Erythroblast (primary cell): ENCODE measurements at regions not wholly inside any gene's neighbourhood (a gene's known extent, or its start where the extent isn't known, plus 50 kb on each side); places are given as distances from the start of the nearest gene placed in this dataset.

Source experiments
- DNase-seq, 2 experiments: peaks; one replicate each; lab custom pipeline; 2025; lab: John Stamatoyannopoulos, UW
- GATA1 ChIP-seq: IDR thresholded peaks from 2 replicates; pipeline ENCODE4 v1.6.1; 2011; ENCODE audit warnings: low read depth, mild to moderate bottlenecking, control low read depth, low read length, moderate library complexity
- POLR2A ChIP-seq: IDR thresholded peaks from 2 replicates; pipeline ENCODE4 v1.6.1; 2011; ENCODE audit warnings: mild to moderate bottlenecking, low read length

- TF ChIP-seq GATA1, result no peak
- no peak for TF ChIP-seq POLR2A
- no peak for DNase-seq
These were observed 191.6 kb downstream of the MYLK4 start for GRCh38 chr6:2558861-2559801.

- no peak for DNase-seq
- TF ChIP-seq POLR2A (no peak), GATA1 (no peak)
These were observed 192.5 kb downstream of the MYLK4 start for GRCh38 chr6:2558098-2558680.

DNA sequence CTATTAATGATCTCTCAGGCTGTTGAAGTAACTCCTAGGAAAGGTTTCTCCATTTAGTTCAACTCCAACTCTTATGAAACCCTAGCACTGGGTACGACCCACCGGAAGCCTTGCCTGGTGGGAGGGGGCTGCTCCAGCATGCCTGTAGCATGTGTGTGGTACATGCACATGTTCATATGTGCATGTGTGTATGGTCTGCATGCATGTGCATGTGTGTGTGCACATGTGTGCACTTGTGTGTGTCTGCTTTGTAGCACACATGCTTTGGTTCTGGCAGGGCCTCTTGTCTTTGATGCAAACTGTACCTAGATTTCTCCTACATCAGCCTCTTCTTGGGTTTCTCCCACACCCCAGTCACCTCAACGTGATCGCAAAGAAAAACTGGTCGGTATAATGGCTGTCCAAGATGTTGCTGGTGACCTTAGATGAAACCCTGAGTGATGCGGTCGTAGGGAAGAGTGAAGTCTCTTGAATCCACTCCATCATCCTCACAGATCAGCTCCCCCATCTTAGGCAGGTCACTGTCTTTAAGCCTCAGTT is 193.5 kb downstream of the MYLK4 start:
- TF ChIP-seq GATA1 (no peak), POLR2A (no peak)
- no peak for DNase-seq

DNA sequence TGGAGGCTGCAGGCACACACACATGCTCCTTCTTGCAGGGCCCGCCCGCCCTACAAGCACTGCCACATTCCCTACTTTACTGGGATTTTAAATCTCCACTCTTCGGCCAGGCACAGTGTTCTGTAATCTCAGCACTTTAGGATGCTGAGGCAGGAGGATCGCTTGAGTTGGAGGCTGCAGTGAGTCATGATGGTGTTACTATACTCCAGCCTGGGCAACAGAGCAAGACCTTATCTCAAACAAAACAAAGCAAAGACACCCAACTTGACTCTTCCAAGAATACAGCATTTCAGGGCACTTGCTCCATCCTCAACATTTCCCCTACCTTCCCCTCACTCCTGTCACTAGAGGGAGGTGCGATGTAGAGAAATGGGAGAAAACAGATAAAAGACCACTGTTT is 194.0 kb downstream of the MYLK4 start:
- DNase-seq, result no peak
- TF ChIP-seq GATA1 (no peak), POLR2A (no peak)

- no peak for TF ChIP-seq GATA1
- no peak for TF ChIP-seq POLR2A
- no peak for DNase-seq
These were observed 196.0 kb downstream of the MYLK4 start for GRCh38 chr6:2554651-2555260.

DNA sequence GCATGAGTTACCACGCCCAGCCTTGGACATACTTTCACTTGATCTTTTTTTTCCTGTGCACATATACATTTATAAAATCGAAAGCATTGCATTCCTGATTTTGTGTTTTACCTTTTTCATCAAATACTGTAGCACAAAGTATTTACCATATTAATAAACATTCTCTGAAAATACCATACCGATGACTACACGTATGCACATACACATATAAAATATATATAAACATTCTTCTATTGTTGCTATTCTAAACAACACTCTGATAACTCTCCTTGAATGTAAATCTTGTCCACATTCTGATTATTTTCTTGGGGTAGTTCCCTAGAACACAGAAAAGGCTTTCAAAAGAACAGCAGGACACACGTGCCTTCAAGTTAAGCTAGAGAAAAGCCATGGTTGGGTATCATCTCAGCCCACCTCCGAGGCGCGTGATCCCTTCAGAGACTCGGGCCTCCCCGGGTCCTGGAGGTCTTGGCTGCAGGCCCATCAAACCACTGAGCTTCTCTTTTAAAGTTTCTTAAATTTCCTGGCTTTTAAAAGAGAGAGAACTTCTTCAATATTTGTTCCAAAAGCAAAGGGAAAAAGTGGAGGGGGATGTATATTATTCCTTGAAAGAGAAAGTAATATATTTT is 198.1 kb downstream of the MYLK4 start:
- TF ChIP-seq POLR2A, result no peak
- TF ChIP-seq GATA1, result no peak

DNA sequence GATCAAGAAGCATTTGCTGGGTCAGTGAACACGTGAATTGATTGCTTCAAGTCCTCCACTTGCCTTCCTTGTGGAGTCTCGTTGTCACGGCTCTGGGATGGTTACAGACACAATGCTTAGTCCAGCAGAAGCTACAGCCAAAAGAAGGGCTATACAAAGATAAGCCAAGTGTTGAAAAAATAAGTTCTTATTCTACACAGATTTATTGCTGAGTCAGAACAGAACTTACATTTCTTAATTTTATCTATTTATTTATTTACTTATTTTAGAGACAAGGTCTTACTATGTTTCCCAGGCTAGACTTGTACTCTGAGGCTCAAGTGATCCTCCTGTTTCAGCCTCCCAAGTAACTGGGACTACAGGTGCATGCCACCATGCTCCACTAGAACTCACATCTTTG is 199.0 kb downstream of the MYLK4 start:
- no peak for DNase-seq
- no peak for TF ChIP-seq POLR2A
- no peak for TF ChIP-seq GATA1

More for the DNA sequence above, 198.1 kb downstream of the MYLK4 start:
- DNase-seq, result no peak

GRCh38 chr6:2550247-2550646 is 200.5 kb downstream of the MYLK4 start:
- no peak for DNase-seq
- TF ChIP-seq GATA1 (no peak), POLR2A (no peak)

GRCh38 chr6:2549834-2550233 is 200.9 kb downstream of the MYLK4 start:
- DNase-seq, result no peak
- TF ChIP-seq POLR2A, result no peak
- TF ChIP-seq GATA1, result no peak

DNA sequence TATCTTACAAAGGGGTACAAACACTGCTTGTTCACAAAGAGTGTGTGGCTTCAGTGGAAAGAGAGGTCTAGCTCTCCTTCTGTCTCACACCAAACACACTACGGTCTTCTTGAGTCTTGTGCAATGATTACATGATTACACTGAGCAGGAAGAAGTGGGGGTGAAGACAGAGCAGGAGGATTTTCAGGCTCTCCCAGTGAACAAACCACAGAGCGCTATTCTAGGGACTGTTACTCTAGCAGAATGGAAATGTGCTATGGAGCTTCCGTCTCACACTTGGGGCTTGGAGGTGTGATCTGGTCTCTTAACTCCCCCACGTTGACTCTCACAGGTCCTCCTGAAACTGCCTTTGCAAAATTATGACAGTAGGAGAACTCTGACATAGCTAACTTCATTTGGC is 203.4 kb downstream of the MYLK4 start:
- no peak for DNase-seq
- no peak for TF ChIP-seq POLR2A
- TF ChIP-seq GATA1, result no peak

DNA sequence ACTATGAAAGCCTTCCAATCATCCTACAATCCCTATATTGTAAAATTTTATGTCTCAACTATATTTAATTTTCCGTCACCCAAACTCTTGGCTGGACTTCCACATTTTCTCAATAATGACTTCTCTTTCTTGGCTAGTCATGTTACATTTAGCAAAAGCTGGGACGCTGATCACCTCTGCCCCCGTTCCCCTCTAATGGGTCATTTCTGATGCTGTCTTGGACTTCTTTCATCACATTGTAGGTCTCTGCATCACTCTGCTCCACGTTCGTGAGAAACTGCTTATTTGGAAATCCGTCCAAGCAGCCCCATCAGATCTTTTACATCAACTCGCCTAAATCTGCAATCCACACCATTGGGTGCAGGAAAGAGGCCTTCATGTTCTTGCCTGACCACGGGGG is 203.8 kb downstream of the MYLK4 start:
- no peak for TF ChIP-seq POLR2A
- no peak for DNase-seq

DNA sequence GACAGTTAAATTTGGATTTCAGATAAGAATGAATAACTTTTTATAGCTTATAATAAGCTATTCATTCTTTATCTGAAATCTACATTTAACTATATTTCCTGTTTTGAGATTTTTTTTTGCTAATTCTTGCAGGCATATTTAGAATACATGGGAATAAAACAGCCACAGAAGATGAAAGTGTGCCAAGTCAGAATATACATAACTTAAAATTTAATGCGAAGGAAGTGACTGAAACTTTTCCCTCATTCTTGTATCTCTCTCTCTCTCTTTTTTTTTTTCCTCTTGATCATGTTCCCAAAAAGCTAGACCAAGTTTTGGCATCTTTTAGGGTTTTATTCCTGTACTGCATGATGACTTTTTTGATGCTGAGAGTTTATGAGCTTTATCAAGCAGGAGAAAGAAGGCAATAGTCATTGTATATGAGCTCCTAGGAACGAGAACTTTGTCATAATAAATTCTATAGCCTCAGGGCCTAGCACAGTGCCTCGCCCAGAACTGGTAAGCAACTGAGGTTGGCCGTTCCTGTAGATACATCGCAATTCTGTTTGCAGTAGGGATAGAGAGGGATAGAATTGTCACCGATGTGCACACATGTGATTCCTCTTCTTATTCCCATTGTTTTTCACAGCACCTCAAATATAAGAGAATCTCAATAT is 205.2 kb downstream of the MYLK4 start:
- no peak for DNase-seq
- TF ChIP-seq GATA1 (no peak), POLR2A (no peak)

GRCh38 chr6:2543321-2543720 is 207.4 kb downstream of the MYLK4 start:
- no peak for TF ChIP-seq POLR2A
- no peak for TF ChIP-seq GATA1
- no peak for DNase-seq

DNA sequence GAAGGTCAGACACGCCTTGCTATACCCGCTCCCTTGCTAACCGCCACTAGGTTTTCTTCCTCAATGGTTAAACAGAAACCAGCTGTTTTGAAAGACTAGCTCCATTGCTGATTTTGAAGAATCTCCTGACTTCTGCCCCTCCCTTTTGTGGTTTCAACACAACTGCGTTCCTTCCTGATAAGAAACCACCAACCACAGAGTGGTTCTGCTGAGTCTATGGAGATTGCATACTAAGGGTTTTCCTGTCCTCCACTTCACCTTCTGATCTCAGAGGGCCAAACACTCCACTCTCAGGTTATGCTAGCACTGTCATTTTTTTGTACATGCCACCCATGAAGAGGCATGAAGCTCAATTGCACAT is 207.9 kb downstream of the MYLK4 start:
- peak; percentile 61 to 84 for DNase-seq
- TF ChIP-seq POLR2A, result no peak
- no peak for TF ChIP-seq GATA1
